Motor neuron (in vitro differentiated cells): ENCODE measurements at regions not wholly inside any gene's neighbourhood (a gene's known extent, or its start where the extent isn't known, plus 50 kb on each side); places are given as distances from the start of the nearest gene placed in this dataset.

Source experiments
- ATAC-seq, 8 experiments: fragments of 200-7000 bp; cut with Tn5 transposase; replicated peaks in 6 of 8; 2 replicates each; pipeline ENCODE4 v1.8.0; 2021; ENCODE audit warnings: mild to moderate bottlenecking in 8 of 8, moderate library complexity in 8 of 8
- H3K27ac ChIP-seq, 2 donors: fragments of 250-450 bp; sonication (Bioruptor Pico); 2 replicates each; pipeline ENCODE4 v1.9.0; 2021; ENCODE audit warnings: antibody characterized with exemption in 2 of 2, mild to moderate bottlenecking in 2 of 2, moderate library complexity in 1 of 2
- H3K4me1 ChIP-seq, 2 donors: fragments of 250-450 bp; sonication (Bioruptor Pico); replicated peaks in 1 of 2; 2 replicates each; pipeline ENCODE4 v1.6.1; 2021; ENCODE audit warnings: antibody characterized with exemption in 2 of 2, mild to moderate bottlenecking in 2 of 2, moderate library complexity in 1 of 2
- H3K4me3 ChIP-seq, 5 donors: fragments of 250-450 bp; sonication (Bioruptor Pico); 2 replicates each; pipeline ENCODE4 v1.9.0; 2021; ENCODE audit warnings: antibody characterized with exemption in 5 of 5, mild to moderate bottlenecking in 5 of 5, moderate library complexity in 4 of 5
- WGBS, 10 experiments: fragments of 450-650 bp; shearing (Covaris generic); methylation state at CpG; one replicate each; pipeline ENCODE4 v1.0.0; 2022; 5-methylcytosine and 5-hydroxymethylcytosine counted together
- in situ Hi-C, 9 experiments: fragments of 400-800 bp; cut with MboI; loops; one replicate each; pipeline ENCODE4 v1.15.0; 2021; ENCODE audit warnings: low sequenced_read_pairs in 9 of 9, low pct_unique_long_range_greater_than_20kb in 2 of 9; ENCODE audit not compliant: unreplicated experiment in 9 of 9

- Histone ChIP-seq H3K27ac (no peak overlapping the region), H3K4me3 (no peak overlapping the region), H3K4me1 (no peaks in the 10 kb centered on the region)
- 0 to 100% (median 67%) methylated on average over 1 to 3 of the region's 3 CpGs; no CpG with 5 or more reads in 2 of the 10 experiments for WGBS, 10 experiments
- in situ Hi-C loops: no loop called here
- ATAC-seq: no peak
Measured at GRCh38 chr21:40997831-40998230, 150.9 kb upstream of the DSCAM start.

GRCh38 chr21:41000838-41001237, 153.9 kb upstream of the DSCAM start:
- Histone ChIP-seq H3K4me3 (no peak overlapping the region), H3K27ac (no peak overlapping the region), H3K4me1 (no peaks in the 10 kb centered on the region)
- WGBS, 10 experiments: 17 to 100% (median 81%) methylated on average over 1 of the region's 1 CpG
- ATAC-seq: no peak
- in situ Hi-C loops: no loop called here

- ATAC-seq: peak in 5 of 8 experiments; percentile 32 to 50 (median 34)
- WGBS, 10 experiments: 0 to 100% (median 60%) methylated on average over 1 to 4 of the region's 6 CpGs; no CpG with 5 or more reads in 3 of the 10 experiments
- in situ Hi-C loops: no loop called here
Measured at GRCh38 chr21:41006636-41007035, 159.7 kb upstream of the DSCAM start.

GRCh38 chr21:41008351-41008750, 159.6 kb upstream of the BACE2 start:
- Histone ChIP-seq H3K27ac (no peak overlapping the region), H3K4me1 (peaks cover 18 to 20% of the 10 kb centered on the region in 2 donors), H3K4me3 (no peak overlapping the region)
- 25 to 100% (median 94%) methylated on average over 1 to 6 of the region's 6 CpGs; no CpG with 5 or more reads in 3 of the 10 experiments for WGBS, 10 experiments
- in situ Hi-C loops: no loop called here
- ATAC-seq: no peak

More at GRCh38 chr21:41006636-41007035, 159.7 kb upstream of the DSCAM start:
- Histone ChIP-seq H3K4me1 (peaks cover 18 to 20% of the 10 kb centered on the region in 2 donors), H3K4me3 (no peak overlapping the region), H3K27ac (no peak overlapping the region)

- peak in 5 of 8 experiments; percentile 79 to 93 (median 87) for ATAC-seq
- WGBS, 10 experiments: 0 to 80% (median 67%) methylated on average over 1 to 8 of the region's 9 CpGs; no CpG with 5 or more reads in 2 of the 10 experiments
- in situ Hi-C loops: no loop called here
- Histone ChIP-seq H3K27ac (no peak overlapping the region), H3K4me1 (peaks cover 18 to 20% of the 10 kb centered on the region in 2 donors), H3K4me3 (no peak overlapping the region)
Measured at GRCh38 chr21:41008974-41009373, 159.0 kb upstream of the BACE2 start.

- in situ Hi-C loops: no loop called here
- H3K4me3 ChIP-seq: no peak overlapping the region
- 35 to 100% (median 81%) methylated on average over 1 to 5 of the region's 5 CpGs for WGBS, 10 experiments
- peak in 5 of 8 experiments; percentile 28 to 39 (median 34) for ATAC-seq
- H3K4me1 ChIP-seq: peaks cover 18 to 20% of the 10 kb centered on the region in 2 donors
- H3K27ac ChIP-seq: no peak overlapping the region
Measured at GRCh38 chr21:41009398-41010100, 158.4 kb upstream of the BACE2 start.

- Histone ChIP-seq H3K4me3 (no peak overlapping the region), H3K4me1 (peaks cover 18 to 20% of the 10 kb centered on the region in 2 donors), H3K27ac (no peak overlapping the region)
- in situ Hi-C loops: no loop called here
- 0 to 100% (median 72%) methylated on average over 1 to 6 of the region's 6 CpGs; no CpG with 5 or more reads in 3 of the 10 experiments for WGBS, 10 experiments
- ATAC-seq: no peak
Measured at GRCh38 chr21:41010101-41010435, 157.9 kb upstream of the BACE2 start.

GRCh38 chr21:41011098-41011731, 156.7 kb upstream of the BACE2 start:
- peaks cover 15 to 20% of the 10 kb centered on the region in 2 donors for H3K4me1 ChIP-seq
- ATAC-seq: no peak
- no peak overlapping the region for H3K27ac ChIP-seq
- H3K4me3 ChIP-seq: no peak overlapping the region
- in situ Hi-C loops: no loop called here
- 1 to 98% (median 87%) methylated on average over 5 to 13 of the region's 16 CpGs for WGBS, 10 experiments

GRCh38 chr21:41011951-41012366, 156.0 kb upstream of the BACE2 start:
- H3K27ac ChIP-seq: no peak overlapping the region
- ATAC-seq: peak in 1 of 8 experiments; percentile 23
- 2 to 100% (median 75%) methylated on average over 1 to 10 of the region's 16 CpGs; no CpG with 5 or more reads in 1 of the 10 experiments for WGBS, 10 experiments

GRCh38 chr21:41012425-41012824, 155.5 kb upstream of the BACE2 start:
- no peak overlapping the region for H3K4me3 ChIP-seq
- H3K27ac ChIP-seq: no peak overlapping the region
- H3K4me1 ChIP-seq: peaks cover 15 to 20% of the 10 kb centered on the region in 2 donors
- no peak for ATAC-seq
- in situ Hi-C loops: no loop called here
- 20 to 100% (median 80%) methylated on average over 1 to 3 of the region's 3 CpGs; no CpG with 5 or more reads in 5 of the 10 experiments for WGBS, 10 experiments

More at GRCh38 chr21:41011951-41012366, 156.0 kb upstream of the BACE2 start:
- in situ Hi-C loops: no loop called here
- H3K4me3 ChIP-seq: no peak overlapping the region
- H3K4me1 ChIP-seq: peaks cover 15 to 20% of the 10 kb centered on the region in 2 donors

GRCh38 chr21:41016472-41016871, 151.5 kb upstream of the BACE2 start:
- ATAC-seq: no peak
- in situ Hi-C loops: no loop called here
- 40 to 94% (median 74%) methylated on average over 1 to 2 of the region's 2 CpGs; no CpG with 5 or more reads in 4 of the 10 experiments for WGBS, 10 experiments
- Histone ChIP-seq H3K4me1 (no peaks in the 10 kb centered on the region), H3K27ac (no peak overlapping the region), H3K4me3 (no peak overlapping the region)

- H3K27ac ChIP-seq: no peak overlapping the region
- H3K4me1 ChIP-seq: peaks cover 4 to 10% of the 10 kb centered on the region in 2 donors
- 8 to 92% (median 58%) methylated on average over 1 to 2 of the region's 2 CpGs; no CpG with 5 or more reads in 2 of the 10 experiments for WGBS, 10 experiments
- H3K4me3 ChIP-seq: no peak overlapping the region
- in situ Hi-C loops: no loop called here
- no peak for ATAC-seq
Measured at GRCh38 chr21:41018431-41018830, 149.5 kb upstream of the BACE2 start.

- 8 to 100% (median 85%) methylated on average over 1 to 6 of the region's 7 CpGs for WGBS, 10 experiments
- Histone ChIP-seq H3K4me1 (peaks cover 15 to 20% of the 10 kb centered on the region in 2 donors), H3K4me3 (no peak overlapping the region), H3K27ac (peak overlapping the region; percentile 76 to 78)
- ATAC-seq: no peak
- in situ Hi-C loops: no loop called here
Measured at GRCh38 chr21:41023936-41024335, 144.0 kb upstream of the BACE2 start.
